GM13977 (cell line): ENCODE measurements at regions not wholly inside any gene's neighbourhood (a gene's known extent, or its start where the extent isn't known, plus 50 kb on each side); places are given as distances from the start of the nearest gene placed in this dataset.

Experiments used
- DNase-seq: peaks from one replicate; pipeline ENCODE4 v3.0.0; 2012; ENCODE audit warnings: low spot score
- CTCF ChIP-seq: IDR thresholded peaks from 2 replicates; pipeline ENCODE4 v1.5.1; 2012; ENCODE audit warnings: mild to moderate bottlenecking, control low read depth; ENCODE audit not compliant: insufficient read depth; ENCODE audit errors: extremely low read depth, missing control alignments
- in situ Hi-C: fragments of 300-500 bp; cut with MboI; formaldehyde crosslinking; loops from one replicate; pipeline ENCODE4 v1.12.0; 2022; ENCODE audit warnings: low sequenced_read_pairs, low pct_unique_long_range_greater_than_20kb, mixed read lengths, inconsistent platforms; ENCODE audit not compliant: unreplicated experiment

GRCh38 chr7:33802600-33802999, 102.7 kb upstream of the BMPER start:
- in situ Hi-C loops, result no loop called here
- no peak for DNase-seq
- TF ChIP-seq CTCF, result no peak

GRCh38 chr7:33804140-33804660, 101.1 kb upstream of the BMPER start:
- in situ Hi-C loops, result no loop called here
- DNase-seq, result no peak
- no peak for TF ChIP-seq CTCF

- in situ Hi-C loops, result no loop called here
- DNase-seq, result no peak
- TF ChIP-seq CTCF, result no peak
Observed at GRCh38 chr7:33805630-33806233, 99.6 kb upstream of the BMPER start.

- in situ Hi-C loops, result no loop called here
- no peak for TF ChIP-seq CTCF
- no peak for DNase-seq
Observed at GRCh38 chr7:33806298-33807154, 98.8 kb upstream of the BMPER start.

- no peak for DNase-seq
- TF ChIP-seq CTCF, result no peak
- in situ Hi-C loops, result no loop called here
Observed at GRCh38 chr7:33807155-33807530, 98.2 kb upstream of the BMPER start.

- in situ Hi-C loops, result no loop called here
- no peak for DNase-seq
- peak; percentile 51 for TF ChIP-seq CTCF
Observed at GRCh38 chr7:33807779-33808482, 97.4 kb upstream of the BMPER start.
